KMS-11 (cell line): ENCODE measurements at regions not wholly inside any gene's neighbourhood (a gene's known extent, or its start where the extent isn't known, plus 50 kb on each side); places are given as distances from the start of the nearest gene placed in this dataset.

Source experiments
- H2AFZ ChIP-seq: fragments of 200-600 bp; sonication (generic); 2 replicates; pipeline ENCODE4 v1.6.1; 2016; ENCODE audit warnings: antibody characterized with exemption, mixed run types, low read depth
- H3K27ac ChIP-seq: fragments of 200-600 bp; sonication (generic); 2 replicates; pipeline ENCODE4 v1.6.1; 2016; ENCODE audit warnings: mild to moderate bottlenecking, mixed run types
- H3K27me3 ChIP-seq: fragments of 200-600 bp; sonication (generic); 2 replicates; pipeline ENCODE4 v1.6.1; 2017; ENCODE audit warnings: mild to moderate bottlenecking, low read depth, mixed run types, moderate library complexity; ENCODE audit not compliant: insufficient read depth
- H3K36me3 ChIP-seq: fragments of 200-600 bp; sonication (generic); 2 replicates; pipeline ENCODE4 v1.6.1; 2017; ENCODE audit warnings: mild to moderate bottlenecking, mixed run types; ENCODE audit not compliant: insufficient read depth
- H3K4me1 ChIP-seq: fragments of 200-600 bp; sonication (generic); 2 replicates; pipeline ENCODE4 v1.6.1; 2016; ENCODE audit warnings: mild to moderate bottlenecking, low read depth, mixed run types; ENCODE audit not compliant: poor library complexity, severe bottlenecking
- H3K4me2 ChIP-seq: fragments of 200-600 bp; sonication (generic); 2 replicates; pipeline ENCODE4 v1.7.0; 2016; ENCODE audit warnings: mild to moderate bottlenecking, mixed run types
- H3K4me3 ChIP-seq: fragments of 200-600 bp; sonication (generic); IDR thresholded peaks from 2 replicates; pipeline ENCODE4 v1.6.1; 2017; ENCODE audit warnings: low read depth, low read length, mixed read lengths; ENCODE audit not compliant: insufficient read depth
- H3K79me2 ChIP-seq: fragments of 200-600 bp; sonication (generic); 2 replicates; pipeline ENCODE4 v1.6.1; 2016; ENCODE audit warnings: low read depth, mixed run types; ENCODE audit not compliant: insufficient read depth
- H3K9ac ChIP-seq: fragments of 200-600 bp; sonication (generic); 2 replicates; pipeline ENCODE4 v1.6.1; 2016; ENCODE audit warnings: mild to moderate bottlenecking, mixed run types
- H4K20me1 ChIP-seq: fragments of 200-600 bp; sonication (generic); 2 replicates; pipeline ENCODE4 v1.6.1; 2016; ENCODE audit warnings: mild to moderate bottlenecking, mixed run types; ENCODE audit not compliant: insufficient read depth
- TF ChIP-seq, protein P1 (sequence below): fragments of 200-600 bp; sonication (generic); conservative IDR thresholded peaks from 2 replicates; pipeline ENCODE4 v1.6.1; 2017; ENCODE audit warnings: low read depth, mild to moderate bottlenecking, antibody characterized with exemption, low read length, moderate library complexity, mixed read lengths

DNA sequence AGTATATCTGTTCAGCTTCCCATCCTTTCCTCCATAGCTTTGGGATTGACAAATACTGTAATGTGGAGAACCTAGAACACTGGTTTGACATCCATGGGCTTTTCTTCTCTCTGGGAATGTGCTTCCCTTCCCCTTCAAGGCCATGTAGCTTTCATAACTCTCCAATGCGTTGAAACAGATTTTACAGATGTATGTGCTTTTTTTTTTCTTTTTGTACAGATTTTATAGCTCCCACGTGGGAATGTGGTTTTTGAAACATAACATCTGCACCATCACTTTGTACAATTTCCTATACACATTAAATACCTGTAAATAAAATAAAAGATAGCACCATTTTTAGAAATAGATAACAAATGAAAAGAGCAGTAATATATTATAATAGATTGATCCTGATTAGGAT, 138.5 kb upstream of the TMPRSS15 start:
- Histone ChIP-seq H3K4me3 (no peak overlapping the region), H4K20me1 (no peaks in the 10 kb centered on the region), H3K27ac (no peak overlapping the region), H3K79me2 (no peaks in the 10 kb centered on the region), H3K36me3 (no peaks in the 10 kb centered on the region), H3K4me2 (no peak overlapping the region), H3K9ac (no peak overlapping the region), H3K4me1 (no peaks in the 10 kb centered on the region), H3K27me3 (no peaks in the 10 kb centered on the region), H2AFZ (no peak overlapping the region)
- TF ChIP-seq, protein P1, sequence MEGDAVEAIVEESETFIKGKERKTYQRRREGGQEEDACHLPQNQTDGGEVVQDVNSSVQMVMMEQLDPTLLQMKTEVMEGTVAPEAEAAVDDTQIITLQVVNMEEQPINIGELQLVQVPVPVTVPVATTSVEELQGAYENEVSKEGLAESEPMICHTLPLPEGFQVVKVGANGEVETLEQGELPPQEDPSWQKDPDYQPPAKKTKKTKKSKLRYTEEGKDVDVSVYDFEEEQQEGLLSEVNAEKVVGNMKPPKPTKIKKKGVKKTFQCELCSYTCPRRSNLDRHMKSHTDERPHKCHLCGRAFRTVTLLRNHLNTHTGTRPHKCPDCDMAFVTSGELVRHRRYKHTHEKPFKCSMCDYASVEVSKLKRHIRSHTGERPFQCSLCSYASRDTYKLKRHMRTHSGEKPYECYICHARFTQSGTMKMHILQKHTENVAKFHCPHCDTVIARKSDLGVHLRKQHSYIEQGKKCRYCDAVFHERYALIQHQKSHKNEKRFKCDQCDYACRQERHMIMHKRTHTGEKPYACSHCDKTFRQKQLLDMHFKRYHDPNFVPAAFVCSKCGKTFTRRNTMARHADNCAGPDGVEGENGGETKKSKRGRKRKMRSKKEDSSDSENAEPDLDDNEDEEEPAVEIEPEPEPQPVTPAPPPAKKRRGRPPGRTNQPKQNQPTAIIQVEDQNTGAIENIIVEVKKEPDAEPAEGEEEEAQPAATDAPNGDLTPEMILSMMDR = no peak

DNA sequence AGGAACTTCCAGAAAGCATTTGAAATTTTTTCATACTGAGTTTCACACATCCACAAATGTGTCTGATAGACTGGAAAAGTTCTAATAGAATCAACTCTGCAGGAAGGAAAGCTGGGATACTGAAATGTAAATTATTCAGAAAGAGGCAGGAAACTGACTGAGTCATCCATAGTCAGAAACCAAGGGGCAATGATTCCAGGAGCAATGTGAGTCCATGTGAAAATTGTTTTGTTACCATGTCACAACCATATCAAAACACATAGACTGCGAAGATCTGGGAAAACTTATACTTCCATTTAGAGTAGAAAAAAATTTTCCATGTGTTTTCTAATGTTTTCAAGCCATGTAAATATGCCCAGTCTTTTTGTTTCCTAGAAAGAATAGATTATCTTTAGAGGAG, 142.3 kb upstream of the TMPRSS15 start:
- Histone ChIP-seq H3K27me3 (no peaks in the 10 kb centered on the region), H3K4me1 (peaks cover 28% of the 10 kb centered on the region), H3K9ac (no peak overlapping the region), H3K79me2 (no peaks in the 10 kb centered on the region), H3K36me3 (no peaks in the 10 kb centered on the region), H3K4me3 (no peak overlapping the region), H2AFZ (no peak overlapping the region), H4K20me1 (no peaks in the 10 kb centered on the region), H3K27ac (no peak overlapping the region), H3K4me2 (no peak overlapping the region)
- TF ChIP-seq, protein P1 = no peak

DNA sequence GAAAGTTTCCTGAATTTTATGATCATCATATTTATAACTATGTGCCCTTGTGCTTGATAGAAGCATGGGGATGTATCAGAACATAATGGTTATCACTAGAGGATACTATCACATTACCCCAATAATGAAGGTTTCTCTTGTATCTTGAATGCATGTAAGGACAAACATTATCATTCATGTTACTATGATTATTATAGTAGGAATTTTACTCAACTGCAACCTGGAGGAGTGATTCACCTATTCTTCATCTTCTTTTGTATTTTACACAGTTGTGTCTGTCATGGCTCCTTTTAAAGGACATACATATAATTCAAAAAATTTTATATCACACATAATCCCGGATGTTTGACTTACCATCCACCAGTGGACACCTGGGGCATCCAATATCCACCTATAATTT, 143.8 kb upstream of the TMPRSS15 start:
- no peak overlapping the region for H3K4me3 ChIP-seq
- H4K20me1 ChIP-seq = no peaks in the 10 kb centered on the region
- no peaks in the 10 kb centered on the region for H3K79me2 ChIP-seq
- no peaks in the 10 kb centered on the region for H3K36me3 ChIP-seq
- peaks cover 28% of the 10 kb centered on the region for H3K4me1 ChIP-seq
- no peak overlapping the region for H3K4me2 ChIP-seq
- TF ChIP-seq, protein P1 = no peak
- no peaks in the 10 kb centered on the region for H3K27me3 ChIP-seq
- no peak overlapping the region for H3K9ac ChIP-seq
- H2AFZ ChIP-seq = no peak overlapping the region
- no peak overlapping the region for H3K27ac ChIP-seq

DNA sequence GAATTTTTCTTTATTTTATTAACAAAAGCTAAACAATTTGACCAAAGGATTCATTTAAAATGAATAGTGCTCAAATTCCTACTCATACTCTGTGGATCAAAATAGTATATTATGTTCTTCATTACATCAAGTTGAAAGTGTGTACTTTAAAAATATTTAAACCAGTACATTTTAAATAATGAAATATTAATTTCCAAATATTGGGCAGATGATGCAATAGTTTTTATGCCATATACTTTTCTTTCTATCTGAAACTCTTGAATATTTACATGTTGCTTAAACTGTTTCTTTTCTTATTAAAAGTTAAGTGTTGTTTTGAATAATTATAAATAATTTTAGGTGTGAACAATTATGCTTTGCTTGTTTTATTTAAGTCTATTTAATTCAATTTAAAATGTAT, 144.7 kb upstream of the TMPRSS15 start:
- Histone ChIP-seq H4K20me1 (no peaks in the 10 kb centered on the region), H3K4me3 (no peak overlapping the region), H3K4me2 (no peak overlapping the region), H3K79me2 (no peaks in the 10 kb centered on the region), H3K27me3 (no peaks in the 10 kb centered on the region), H3K9ac (no peak overlapping the region), H3K27ac (no peak overlapping the region), H3K4me1 (peaks cover 28% of the 10 kb centered on the region), H2AFZ (no peak overlapping the region), H3K36me3 (no peaks in the 10 kb centered on the region)
- TF ChIP-seq, protein P1 = no peak
